Kidney (tissue), 13 donors: ENCODE measurements at regions not wholly inside any gene's neighbourhood (a gene's known extent, or its start where the extent isn't known, plus 50 kb on each side); places are given as distances from the start of the nearest gene placed in this dataset.

Experiments
- DNase-seq, 5 donors: peaks; one replicate each; pipeline ENCODE4 v3.0.0-alpha.2; 2013 to 2020
- FAIRE-seq: peaks from 2 replicates; lab custom pipeline; 2012; peaks lifted over from hg19 to GRCh38; lab: Jason Lieb, UNC
- H3K27ac ChIP-seq, 2 donors: one replicate each; pipeline ENCODE4 v1.7.0; 2013; ENCODE audit warnings: low read depth in 2 of 2, low read length in 2 of 2, inconsistent platforms in 1 of 2
- H3K27me3 ChIP-seq: one replicate; pipeline ENCODE4 v1.7.1; 2013; ENCODE audit warnings: low read length, inconsistent platforms; ENCODE audit not compliant: control insufficient read depth, insufficient read depth
- H3K36me3 ChIP-seq, 3 donors: one replicate each; pipeline versions ENCODE4 v1.7.0 to v1.7.1; 2013; ENCODE audit warnings: low read length in 3 of 3, control low read depth in 1 of 3, inconsistent platforms in 1 of 3; ENCODE audit not compliant: insufficient read depth in 3 of 3, control insufficient read depth in 2 of 3
- H3K4me1 ChIP-seq, 3 donors: one replicate each; pipeline versions ENCODE4 v1.7.0 to v1.7.1; 2013; ENCODE audit warnings: low read length in 3 of 3, inconsistent platforms in 1 of 3, low read depth in 1 of 3; ENCODE audit not compliant: control insufficient read depth in 2 of 3, insufficient read depth in 2 of 3
- H3K4me3 ChIP-seq, 3 donors: one replicate each; pipeline versions ENCODE4 v1.7.0 to v1.8.1; 2013; ENCODE audit warnings: low read length in 3 of 3, control low read depth in 1 of 3, inconsistent platforms in 1 of 3
- H3K9ac ChIP-seq, 3 donors: one replicate each; pipeline versions ENCODE4 v1.7.0 to v1.7.1; 2013; ENCODE audit warnings: low read length in 3 of 3, control low read depth in 1 of 3, inconsistent platforms in 1 of 3
- H3K9me3 ChIP-seq, 3 donors: one replicate each; pipeline versions ENCODE4 v1.7.0 to v1.7.1; 2013; ENCODE audit warnings: low read length in 3 of 3, control low read depth in 1 of 3, inconsistent platforms in 1 of 3; ENCODE audit not compliant: control insufficient read depth in 2 of 3, insufficient read depth in 1 of 3
- intact Hi-C: fragments of 100-400 bp; cut with DNase I; formaldehyde crosslinking; loops from one replicate; pipeline ENCODE4 v1.11.1; 2022
- TF ChIP-seq, protein P1 (sequence below): IDR thresholded peaks from 3 replicates; pipeline ENCODE4 v1.5.1; 2012; ENCODE audit warnings: mild to moderate bottlenecking, moderate library complexity, borderline replicate concordance; ENCODE audit not compliant: insufficient read depth; ENCODE audit errors: extremely low read depth
- donor health status: control.
- donor health status: control.
- donor health status: control.
- donor health status: control.
- donor health status: control.
- donor health status: DM: yes; HTN: yes; CAD: no.
- donor health status: Normal renal cell carcinoma (clear cell type).

- DNase-seq = no peak
- Histone ChIP-seq H3K4me3 (no peak overlapping the region), H3K4me1 (no peaks in the 10 kb centered on the region), H3K27me3 (no peaks in the 10 kb centered on the region), H3K36me3 (no peaks in the 10 kb centered on the region), H3K27ac (no peak overlapping the region), H3K9me3 (peaks cover 0 to 3% (median 0%) of the 10 kb centered on the region in 3 donors), H3K9ac (no peak overlapping the region)
- intact Hi-C loops = no loop called here
- TF ChIP-seq, protein P1, sequence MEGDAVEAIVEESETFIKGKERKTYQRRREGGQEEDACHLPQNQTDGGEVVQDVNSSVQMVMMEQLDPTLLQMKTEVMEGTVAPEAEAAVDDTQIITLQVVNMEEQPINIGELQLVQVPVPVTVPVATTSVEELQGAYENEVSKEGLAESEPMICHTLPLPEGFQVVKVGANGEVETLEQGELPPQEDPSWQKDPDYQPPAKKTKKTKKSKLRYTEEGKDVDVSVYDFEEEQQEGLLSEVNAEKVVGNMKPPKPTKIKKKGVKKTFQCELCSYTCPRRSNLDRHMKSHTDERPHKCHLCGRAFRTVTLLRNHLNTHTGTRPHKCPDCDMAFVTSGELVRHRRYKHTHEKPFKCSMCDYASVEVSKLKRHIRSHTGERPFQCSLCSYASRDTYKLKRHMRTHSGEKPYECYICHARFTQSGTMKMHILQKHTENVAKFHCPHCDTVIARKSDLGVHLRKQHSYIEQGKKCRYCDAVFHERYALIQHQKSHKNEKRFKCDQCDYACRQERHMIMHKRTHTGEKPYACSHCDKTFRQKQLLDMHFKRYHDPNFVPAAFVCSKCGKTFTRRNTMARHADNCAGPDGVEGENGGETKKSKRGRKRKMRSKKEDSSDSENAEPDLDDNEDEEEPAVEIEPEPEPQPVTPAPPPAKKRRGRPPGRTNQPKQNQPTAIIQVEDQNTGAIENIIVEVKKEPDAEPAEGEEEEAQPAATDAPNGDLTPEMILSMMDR = no peak
- FAIRE-seq = no peak
Measured at GRCh38 chr11:25613865-25614264, 718.1 kb upstream of the ANO3 start.

DNA sequence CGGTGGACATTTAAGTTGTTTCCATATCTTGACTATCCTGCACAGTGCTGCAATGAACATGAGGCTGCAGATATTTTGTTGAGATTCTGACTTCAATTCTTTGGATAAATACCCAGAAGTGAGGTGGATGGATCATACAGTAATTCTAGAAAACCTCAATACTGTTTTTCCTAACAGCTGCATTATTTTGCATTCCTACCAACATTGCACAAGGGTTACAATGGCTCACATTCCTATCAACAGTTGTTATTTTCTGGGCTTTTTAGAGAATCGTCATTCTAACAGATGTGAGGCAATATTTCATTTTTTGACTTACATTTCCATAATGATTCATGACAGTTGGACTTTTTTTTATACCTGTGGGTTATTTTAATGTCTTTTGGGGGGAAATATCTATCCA, 716.9 kb upstream of the ANO3 start:
- H3K9me3 ChIP-seq = peaks cover 0 to 3% (median 0%) of the 10 kb centered on the region in 3 donors
- TF ChIP-seq, protein P1 = no peak
- no peak overlapping the region for H3K9ac ChIP-seq
- intact Hi-C loops = no loop called here
- H3K27me3 ChIP-seq = no peaks in the 10 kb centered on the region
- no peaks in the 10 kb centered on the region for H3K4me1 ChIP-seq
- DNase-seq (no peak), FAIRE-seq (no peak)
- no peak overlapping the region for H3K27ac ChIP-seq
- no peak overlapping the region for H3K4me3 ChIP-seq
- H3K36me3 ChIP-seq = no peaks in the 10 kb centered on the region

DNA sequence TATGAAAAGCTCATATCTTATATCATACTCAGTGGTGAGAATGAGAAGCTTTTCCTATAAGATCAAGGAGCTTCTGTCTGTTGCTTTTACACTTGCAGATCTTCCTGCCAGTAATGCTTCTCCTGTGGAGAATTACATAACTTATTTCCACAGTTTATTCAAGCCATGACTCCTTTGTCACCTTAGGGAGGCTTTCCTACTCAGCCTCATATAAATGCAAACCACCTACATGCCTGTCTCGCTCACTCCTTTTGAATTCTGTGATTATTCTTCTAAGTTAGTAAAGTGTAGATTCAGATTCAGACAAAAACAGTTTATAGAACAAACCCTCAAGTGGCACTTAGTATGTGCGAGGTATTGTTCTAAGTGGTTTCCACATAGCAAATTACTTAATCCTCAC, 716.1 kb upstream of the ANO3 start:
- DNase-seq (no peak), FAIRE-seq (no peak)
- no peak overlapping the region for H3K4me3 ChIP-seq
- no peaks in the 10 kb centered on the region for H3K27me3 ChIP-seq
- H3K9me3 ChIP-seq = peaks cover 0 to 3% (median 0%) of the 10 kb centered on the region in 3 donors
- intact Hi-C loops = no loop called here
- H3K27ac ChIP-seq = no peak overlapping the region
- no peaks in the 10 kb centered on the region for H3K4me1 ChIP-seq
- TF ChIP-seq, protein P1 = no peak
- H3K36me3 ChIP-seq = no peaks in the 10 kb centered on the region
- no peak overlapping the region for H3K9ac ChIP-seq

GRCh38 chr11:25625094-25625493, 706.8 kb upstream of the ANO3 start:
- Histone ChIP-seq H3K36me3 (no peaks in the 10 kb centered on the region), H3K27me3 (no peaks in the 10 kb centered on the region), H3K9me3 (no peaks in the 10 kb centered on the region), H3K4me1 (no peaks in the 10 kb centered on the region), H3K4me3 (no peak overlapping the region), H3K27ac (no peak overlapping the region), H3K9ac (no peak overlapping the region)
- intact Hi-C loops = no loop called here
- FAIRE-seq (no peak), DNase-seq (no peak)
- TF ChIP-seq, protein P1 = no peak
